Erythroblast (primary cell): ENCODE measurements at regions not wholly inside any gene's neighbourhood (a gene's known extent, or its start where the extent isn't known, plus 50 kb on each side); places are given as distances from the start of the nearest gene placed in this dataset.

Experiments
- GATA1 ChIP-seq: IDR thresholded peaks from 2 replicates; pipeline ENCODE4 v1.6.1; 2011; ENCODE audit warnings: low read depth, mild to moderate bottlenecking, control low read depth, low read length, moderate library complexity
- POLR2A ChIP-seq: IDR thresholded peaks from 2 replicates; pipeline ENCODE4 v1.6.1; 2011; ENCODE audit warnings: mild to moderate bottlenecking, low read length

GRCh38 chr3:144879701-144880100, 908.1 kb downstream of the DIPK2A start:
- TF ChIP-seq POLR2A = no peak
- TF ChIP-seq GATA1 = no peak
